ENCODE measurements at regions not wholly inside any gene's neighbourhood (a gene's known extent, or its start where the extent isn't known, plus 50 kb on each side); places are given as distances from the start of the nearest gene placed in this dataset.

DNA sequence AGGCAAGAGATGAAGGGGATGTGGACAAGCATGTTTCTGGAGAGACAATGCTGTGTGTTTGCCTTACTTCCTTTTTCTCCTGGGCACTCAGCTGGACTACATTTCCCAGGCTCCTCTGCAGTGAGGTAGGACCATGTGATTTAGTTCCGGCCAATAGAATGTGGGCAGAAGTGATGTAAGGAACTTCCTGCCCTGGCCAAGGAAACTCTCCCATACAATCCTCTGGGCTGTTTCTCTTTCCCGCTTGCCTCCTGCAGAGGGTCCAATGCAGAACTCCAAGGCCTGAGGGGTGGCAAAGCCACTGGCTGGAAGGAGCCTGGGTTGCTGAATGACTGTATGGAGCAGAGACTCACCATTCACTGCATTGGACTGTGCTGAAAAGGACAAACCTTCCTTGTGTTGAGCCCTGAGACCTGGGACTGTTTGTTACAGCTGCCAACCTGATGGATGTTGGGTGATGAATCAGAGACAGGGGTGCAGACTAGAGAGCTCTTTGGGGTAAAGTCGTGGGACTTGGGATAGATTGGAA, 82.7 kb upstream of the SLC6A6 start:
- H3K36me3 ChIP-seq (ENCODE audit: control insufficient read depth, insufficient read depth, low read length) = no peaks in the 10 kb centered on the region
- peak overlapping the region; percentile 24 for H3K4me3 ChIP-seq (ENCODE audit: extremely low read depth, insufficient read depth, low read length, poor library complexity, severe bottlenecking)
- 50 to 71% methylated on average over 1 of the region's 3 CpGs for WGBS, 2 experiments (ENCODE audit: insufficient coverage in 2 of 2)
- H3K27ac ChIP-seq (ENCODE audit: low read depth, low read length, severe bottlenecking) = peak overlapping the region; percentile 8
- no peaks in the 10 kb centered on the region for H3K9me3 ChIP-seq (ENCODE audit: control insufficient read depth, low read length)
- H3K4me1 ChIP-seq (ENCODE audit: control insufficient read depth, insufficient read depth, low read length, poor library complexity, severe bottlenecking) = peaks cover 22% of the 10 kb centered on the region

DNA sequence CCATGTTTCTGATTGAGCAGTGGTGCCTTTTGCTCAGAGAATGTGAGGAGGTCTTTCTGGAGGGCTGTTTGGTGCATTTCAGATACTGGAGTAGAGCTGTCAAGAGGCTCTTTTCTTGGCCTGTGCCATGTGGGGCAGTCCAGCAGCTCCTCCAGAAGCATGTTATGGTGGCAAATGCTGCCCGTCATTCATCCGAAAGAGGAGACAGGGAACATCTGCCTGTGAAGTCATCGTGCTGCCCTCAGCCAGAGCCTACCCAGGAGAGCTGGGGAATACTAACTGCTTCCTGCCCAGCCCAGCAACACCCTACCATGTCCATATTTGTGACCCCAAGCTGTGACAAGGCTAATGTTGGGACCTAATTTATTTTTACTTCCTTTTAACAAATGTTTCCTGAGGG, 82.2 kb upstream of the SLC6A6 start:
- no peak overlapping the region for H3K27ac ChIP-seq (ENCODE audit: low read depth, low read length, severe bottlenecking)
- peaks cover 27% of the 10 kb centered on the region for H3K4me1 ChIP-seq (ENCODE audit: control insufficient read depth, insufficient read depth, low read length, poor library complexity, severe bottlenecking)
- H3K36me3 ChIP-seq (ENCODE audit: control insufficient read depth, insufficient read depth, low read length) = no peaks in the 10 kb centered on the region
- H3K9me3 ChIP-seq (ENCODE audit: control insufficient read depth, low read length) = no peaks in the 10 kb centered on the region
- WGBS, 2 experiments (ENCODE audit: insufficient coverage in 2 of 2) = 89 to 96% methylated on average over 3 of the region's 3 CpGs
- peak overlapping the region; percentile 24 for H3K4me3 ChIP-seq (ENCODE audit: extremely low read depth, insufficient read depth, low read length, poor library complexity, severe bottlenecking)

DNA sequence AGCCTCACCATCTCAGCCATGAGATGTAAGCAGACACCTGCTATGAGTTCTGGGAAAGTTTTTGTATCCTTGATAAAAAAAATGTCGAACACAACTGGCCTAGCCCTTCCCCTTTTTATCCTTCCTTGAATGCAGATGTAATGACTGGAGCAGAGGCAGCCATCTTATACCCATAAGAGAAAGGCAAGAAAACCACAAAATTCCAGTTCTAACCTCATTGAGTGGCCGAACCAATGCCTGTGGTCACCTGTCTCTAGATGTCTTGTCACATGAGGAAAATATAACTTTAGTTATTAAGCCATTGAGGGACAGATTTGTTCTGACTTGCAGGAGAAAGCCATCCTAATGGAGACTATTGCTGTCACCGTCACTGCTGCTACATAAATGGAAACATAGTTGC, 80.4 kb upstream of the SLC6A6 start:
- Histone ChIP-seq H3K4me3 (ENCODE audit: extremely low read depth, insufficient read depth, low read length, poor library complexity, severe bottlenecking) (no peak overlapping the region), H3K4me1 (ENCODE audit: control insufficient read depth, insufficient read depth, low read length, poor library complexity, severe bottlenecking) (peaks cover 33% of the 10 kb centered on the region), H3K36me3 (ENCODE audit: control insufficient read depth, insufficient read depth, low read length) (no peaks in the 10 kb centered on the region), H3K9me3 (ENCODE audit: control insufficient read depth, low read length) (no peaks in the 10 kb centered on the region), H3K27ac (ENCODE audit: low read depth, low read length, severe bottlenecking) (no peak overlapping the region)
- 100% methylated on average over 1 to 2 of the region's 3 CpGs for WGBS, 2 experiments (ENCODE audit: insufficient coverage in 2 of 2)

DNA sequence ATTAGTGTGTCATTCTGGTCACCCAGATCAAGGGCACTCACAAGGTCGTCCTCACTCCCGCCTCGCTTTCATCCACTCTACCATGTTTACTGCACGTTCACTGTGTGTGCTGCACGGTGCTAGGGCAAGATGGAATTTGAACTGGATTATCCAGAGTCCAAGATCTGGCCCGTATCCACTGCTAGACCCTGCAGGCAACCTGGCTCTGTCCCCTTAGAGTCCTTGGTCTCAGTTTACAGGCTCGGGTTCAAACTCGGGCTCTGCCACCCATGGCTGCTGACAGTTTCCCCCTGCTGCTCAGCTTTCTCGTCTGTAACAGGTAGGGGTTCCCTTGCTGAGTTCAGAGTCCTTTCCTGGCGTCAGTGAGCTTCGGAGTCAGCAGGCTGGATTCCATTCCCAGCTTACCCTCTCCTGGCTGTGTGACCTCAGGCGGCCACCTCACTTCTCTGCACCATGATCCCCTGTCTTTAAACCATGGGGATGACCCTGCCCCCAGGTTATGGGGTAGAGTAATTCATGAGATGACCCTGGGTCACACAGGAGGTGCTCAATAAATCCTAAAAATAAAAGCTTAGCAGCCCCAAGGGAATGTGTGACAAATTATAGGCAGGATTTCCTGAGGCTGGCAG, 79.6 kb upstream of the SLC6A6 start:
- Histone ChIP-seq H3K27ac (ENCODE audit: low read depth, low read length, severe bottlenecking) (peak overlapping the region; percentile 86), H3K4me1 (ENCODE audit: control insufficient read depth, insufficient read depth, low read length, poor library complexity, severe bottlenecking) (peaks cover 38% of the 10 kb centered on the region), H3K9me3 (ENCODE audit: control insufficient read depth, low read length) (no peaks in the 10 kb centered on the region), H3K4me3 (ENCODE audit: extremely low read depth, insufficient read depth, low read length, poor library complexity, severe bottlenecking) (no peak overlapping the region), H3K36me3 (ENCODE audit: control insufficient read depth, insufficient read depth, low read length) (no peaks in the 10 kb centered on the region)
- WGBS, 2 experiments (ENCODE audit: insufficient coverage in 2 of 2) = 90 to 94% methylated on average over 9 to 11 of the region's 12 CpGs

DNA sequence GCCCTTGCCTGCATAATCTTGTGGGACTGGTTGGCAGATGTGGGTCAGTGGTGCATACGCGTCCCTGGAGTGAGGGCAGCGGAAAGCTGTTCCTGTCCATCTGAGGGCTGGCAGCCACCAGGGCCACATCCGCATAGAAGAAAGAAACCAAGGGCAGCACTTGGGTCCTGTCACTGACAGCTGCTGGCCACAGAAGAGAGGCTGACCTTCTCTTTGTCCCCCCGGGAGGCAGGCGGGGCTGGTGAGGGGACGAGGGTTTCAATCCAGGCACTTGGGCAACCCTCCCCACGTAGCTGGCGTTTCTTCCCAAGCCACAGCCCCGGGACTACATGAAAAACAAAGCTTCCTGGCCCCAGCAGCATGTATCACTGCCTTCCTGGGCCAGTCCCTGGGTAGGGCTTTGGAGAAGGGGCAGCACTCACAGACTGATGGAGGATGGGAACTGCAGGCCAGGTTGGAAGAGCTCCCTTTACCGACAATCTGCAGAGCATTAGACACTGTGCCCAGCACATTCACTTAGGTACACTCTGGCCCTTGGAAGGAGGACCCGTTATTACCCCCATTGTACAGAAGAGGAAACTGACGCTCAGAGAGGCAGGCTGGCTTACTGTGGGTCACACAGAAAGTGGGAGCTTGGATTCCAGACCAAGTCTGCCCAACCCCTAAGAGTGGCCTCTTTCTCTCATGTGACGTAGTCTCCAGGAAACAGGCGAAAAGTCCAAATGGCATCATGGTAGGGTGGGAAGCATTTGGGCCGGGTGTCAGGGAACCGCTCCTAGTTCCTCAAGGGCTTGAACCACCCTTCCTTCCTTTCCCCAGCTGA, 78.8 kb upstream of the SLC6A6 start:
- Histone ChIP-seq H3K9me3 (ENCODE audit: control insufficient read depth, low read length) (no peaks in the 10 kb centered on the region), H3K4me1 (ENCODE audit: control insufficient read depth, insufficient read depth, low read length, poor library complexity, severe bottlenecking) (peaks cover 38% of the 10 kb centered on the region), H3K27ac (ENCODE audit: low read depth, low read length, severe bottlenecking) (peak overlapping the region; percentile 86), H3K36me3 (ENCODE audit: control insufficient read depth, insufficient read depth, low read length) (no peaks in the 10 kb centered on the region), H3K4me3 (ENCODE audit: extremely low read depth, insufficient read depth, low read length, poor library complexity, severe bottlenecking) (no peak overlapping the region)
- WGBS, 2 experiments (ENCODE audit: insufficient coverage in 2 of 2) = 83 to 95% methylated on average over 14 of the region's 17 CpGs

DNA sequence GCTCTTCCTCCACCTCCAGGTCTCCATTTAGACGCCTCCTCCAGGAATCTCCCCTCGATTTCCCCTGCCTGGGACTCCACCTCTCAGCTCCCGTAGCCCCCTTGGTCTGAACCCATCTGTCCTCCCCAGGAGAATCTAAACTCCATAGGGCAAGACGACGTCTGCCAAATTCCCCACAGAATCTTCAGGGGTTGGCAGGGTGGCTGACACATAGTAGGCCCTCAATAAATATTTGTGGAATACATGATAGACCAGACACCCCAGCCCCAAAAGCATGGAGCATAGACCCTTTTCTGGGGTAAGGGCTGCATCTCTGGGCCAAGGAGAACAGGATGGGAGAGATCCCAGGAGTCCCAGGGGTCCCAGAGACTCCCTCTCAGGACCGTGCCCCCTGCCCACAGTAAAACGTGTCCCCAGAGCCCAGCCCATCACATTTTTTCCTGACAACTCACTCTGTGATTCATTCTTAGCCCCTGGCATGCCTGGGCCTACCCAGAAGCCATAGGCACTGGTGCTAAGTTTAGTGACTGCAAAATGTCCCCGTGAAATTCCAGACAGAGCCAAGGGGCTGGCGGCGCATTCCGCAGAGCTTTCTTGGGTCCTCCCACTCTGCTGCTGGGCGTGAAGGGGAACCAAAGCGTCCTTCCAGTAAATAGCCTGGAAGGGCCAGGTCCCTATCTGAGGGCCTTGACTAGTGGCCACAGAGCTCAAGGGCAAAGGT, 78.0 kb upstream of the SLC6A6 start:
- no peak overlapping the region for H3K4me3 ChIP-seq (ENCODE audit: extremely low read depth, insufficient read depth, low read length, poor library complexity, severe bottlenecking)
- 71 to 74% methylated on average over 9 to 10 of the region's 13 CpGs for WGBS, 2 experiments (ENCODE audit: insufficient coverage in 2 of 2)
- H3K36me3 ChIP-seq (ENCODE audit: control insufficient read depth, insufficient read depth, low read length) = no peaks in the 10 kb centered on the region
- H3K4me1 ChIP-seq (ENCODE audit: control insufficient read depth, insufficient read depth, low read length, poor library complexity, severe bottlenecking) = peaks cover 43% of the 10 kb centered on the region
- H3K27ac ChIP-seq (ENCODE audit: low read depth, low read length, severe bottlenecking) = peak overlapping the region; percentile 86
- no peaks in the 10 kb centered on the region for H3K9me3 ChIP-seq (ENCODE audit: control insufficient read depth, low read length)

DNA sequence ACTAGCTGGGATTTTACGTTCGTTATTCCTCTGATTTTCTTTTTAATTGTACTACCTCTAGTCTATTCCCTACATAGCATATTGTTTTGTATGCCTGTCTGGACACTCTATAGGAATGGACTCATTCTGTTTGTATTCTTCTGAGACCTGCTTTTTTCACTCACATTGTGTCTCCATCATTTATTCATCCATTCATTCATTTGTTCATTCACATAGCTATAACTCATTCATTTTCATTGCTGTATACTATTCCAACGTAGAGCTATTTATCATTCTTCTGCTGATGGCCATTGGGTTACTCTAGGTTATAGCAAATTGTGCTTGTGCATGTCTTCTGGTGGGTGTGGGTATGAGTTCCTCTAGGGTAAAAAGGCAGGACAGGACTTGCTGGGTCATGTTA, 74.0 kb upstream of the SLC6A6 start:
- 61% methylated on average over 2 of the region's 3 CpGs; no CpG with 5 or more reads in 1 of the 2 experiments for whole genome bisulfite sequencing, 2 experiments (ENCODE audit: insufficient coverage in 2 of 2)
- Histone ChIP-seq H3K4me3 (ENCODE audit: extremely low read depth, insufficient read depth, low read length, poor library complexity, severe bottlenecking) (no peak overlapping the region), H3K4me1 (ENCODE audit: control insufficient read depth, insufficient read depth, low read length, poor library complexity, severe bottlenecking) (peaks cover 41% of the 10 kb centered on the region), H3K9me3 (ENCODE audit: control insufficient read depth, low read length) (no peaks in the 10 kb centered on the region), H3K36me3 (ENCODE audit: control insufficient read depth, insufficient read depth, low read length) (no peaks in the 10 kb centered on the region), H3K27ac (ENCODE audit: low read depth, low read length, severe bottlenecking) (no peak overlapping the region)

DNA sequence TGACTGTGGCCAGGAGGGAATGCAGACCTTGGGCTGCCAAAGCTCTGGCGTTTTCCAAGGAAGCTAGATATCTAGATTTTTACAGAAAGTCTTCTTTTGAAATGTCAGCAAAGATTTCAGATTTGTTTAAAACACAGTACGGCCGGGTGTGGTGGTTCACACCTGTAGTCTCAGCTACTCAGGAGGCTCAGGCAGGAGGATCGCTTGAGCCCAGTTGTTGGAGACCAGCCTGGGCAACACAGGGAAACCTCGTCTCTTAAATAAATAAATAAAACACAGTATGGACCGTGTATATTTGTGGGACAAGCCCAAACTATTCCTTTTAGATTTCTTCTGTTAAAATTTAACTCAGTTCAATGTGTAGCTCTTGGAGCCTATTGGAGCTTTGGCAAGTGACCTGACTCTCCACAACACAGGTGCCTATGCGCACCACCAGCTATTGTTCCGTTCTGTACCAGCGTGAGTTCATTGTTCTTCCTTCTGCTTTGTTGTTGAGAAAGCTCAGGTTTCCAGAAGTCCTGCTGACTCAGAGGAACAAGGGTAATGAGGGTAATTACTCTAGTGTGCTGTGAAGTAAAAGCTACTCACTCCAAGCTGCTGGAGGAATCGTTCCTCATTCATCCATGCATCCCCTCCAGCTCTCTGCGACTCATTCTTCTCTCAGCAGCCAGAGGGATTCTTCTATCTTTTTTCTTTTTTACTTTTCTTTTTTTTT, 73.1 kb upstream of the SLC6A6 start:
- WGBS, 2 experiments (ENCODE audit: insufficient coverage in 2 of 2) = 49 to 61% methylated on average over 4 to 7 of the region's 11 CpGs
- Histone ChIP-seq H3K4me3 (ENCODE audit: extremely low read depth, insufficient read depth, low read length, poor library complexity, severe bottlenecking) (no peak overlapping the region), H3K4me1 (ENCODE audit: control insufficient read depth, insufficient read depth, low read length, poor library complexity, severe bottlenecking) (peaks cover 32% of the 10 kb centered on the region), H3K27ac (ENCODE audit: low read depth, low read length, severe bottlenecking) (no peak overlapping the region), H3K36me3 (ENCODE audit: control insufficient read depth, insufficient read depth, low read length) (no peaks in the 10 kb centered on the region), H3K9me3 (ENCODE audit: control insufficient read depth, low read length) (no peaks in the 10 kb centered on the region)

DNA sequence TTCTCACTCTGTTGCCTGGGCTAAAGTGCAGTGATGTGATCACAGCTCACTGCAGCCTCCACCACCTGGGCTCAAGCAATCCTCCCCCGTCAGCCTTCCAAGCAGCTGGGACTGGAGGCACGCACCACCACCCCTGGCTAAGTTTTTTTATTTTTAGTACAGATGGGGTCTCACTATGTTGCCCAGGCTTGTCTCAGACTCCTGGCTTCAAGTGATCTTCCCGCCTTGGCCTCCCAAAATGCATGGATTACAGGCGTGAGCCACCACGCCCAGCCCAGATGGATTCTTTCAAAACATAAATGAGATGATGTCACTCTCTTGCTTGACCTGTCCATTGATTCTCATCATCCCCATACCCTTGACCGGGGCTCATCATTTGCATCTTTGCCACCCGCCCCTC, 72.6 kb upstream of the SLC6A6 start:
- H3K4me1 ChIP-seq (ENCODE audit: control insufficient read depth, insufficient read depth, low read length, poor library complexity, severe bottlenecking) = peaks cover 26% of the 10 kb centered on the region
- H3K9me3 ChIP-seq (ENCODE audit: control insufficient read depth, low read length) = no peaks in the 10 kb centered on the region
- 76 to 88% methylated on average over 4 to 6 of the region's 7 CpGs for WGBS, 2 experiments (ENCODE audit: insufficient coverage in 2 of 2)
- H3K27ac ChIP-seq (ENCODE audit: low read depth, low read length, severe bottlenecking) = no peak overlapping the region
- no peaks in the 10 kb centered on the region for H3K36me3 ChIP-seq (ENCODE audit: control insufficient read depth, insufficient read depth, low read length)
- H3K4me3 ChIP-seq (ENCODE audit: extremely low read depth, insufficient read depth, low read length, poor library complexity, severe bottlenecking) = no peak overlapping the region

DNA sequence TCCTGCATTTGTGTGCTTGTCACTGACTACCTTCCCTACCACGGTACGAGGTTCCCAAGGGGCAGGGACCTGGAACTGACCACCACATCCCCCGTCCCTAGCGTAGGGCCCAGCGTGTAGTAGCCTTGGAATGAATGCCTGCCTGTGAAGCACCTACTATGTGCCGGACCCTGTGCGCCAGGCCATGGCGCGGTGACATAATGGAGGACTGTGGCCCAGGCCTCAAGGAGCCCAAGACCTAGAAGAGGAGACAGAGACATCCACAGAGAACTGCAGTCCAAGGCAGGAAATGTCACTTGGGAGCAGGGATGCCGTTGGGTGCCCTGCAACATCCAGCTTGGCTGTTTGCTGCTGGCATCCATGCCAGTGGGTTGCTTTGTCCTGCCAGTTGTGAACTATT, 71.9 kb upstream of the SLC6A6 start:
- Histone ChIP-seq H3K4me3 (ENCODE audit: extremely low read depth, insufficient read depth, low read length, poor library complexity, severe bottlenecking) (no peak overlapping the region), H3K36me3 (ENCODE audit: control insufficient read depth, insufficient read depth, low read length) (no peaks in the 10 kb centered on the region), H3K4me1 (ENCODE audit: control insufficient read depth, insufficient read depth, low read length, poor library complexity, severe bottlenecking) (peaks cover 20% of the 10 kb centered on the region), H3K9me3 (ENCODE audit: control insufficient read depth, low read length) (no peaks in the 10 kb centered on the region), H3K27ac (ENCODE audit: low read depth, low read length, severe bottlenecking) (no peak overlapping the region)
- 96 to 97% methylated on average over 10 of the region's 10 CpGs for WGBS, 2 experiments (ENCODE audit: insufficient coverage in 2 of 2)

Measured in mesodermal cell (in vitro differentiated cells).